ENCODE measurements at regions not wholly inside any gene's neighbourhood (a gene's known extent, or its start where the extent isn't known, plus 50 kb on each side); places are given as distances from the start of the nearest gene placed in this dataset.

DNA sequence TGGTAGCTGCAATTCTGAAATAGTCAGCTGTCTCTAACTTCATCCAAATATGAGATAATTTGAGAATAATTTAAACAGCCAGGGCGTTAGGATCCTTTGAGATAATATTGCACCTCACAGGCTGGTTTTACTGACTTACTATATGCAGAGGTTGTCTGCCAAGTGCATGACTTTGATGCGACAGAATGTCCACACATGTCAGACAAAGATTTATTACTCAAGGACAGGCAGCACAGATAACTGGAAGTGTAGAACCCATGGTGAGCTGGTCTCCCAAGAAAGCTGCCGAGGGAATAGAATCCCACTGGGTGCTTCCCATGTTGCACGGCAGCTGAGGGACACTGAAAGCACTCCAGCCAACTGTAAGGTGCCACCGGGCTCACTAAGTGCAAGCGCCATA lies 166.2 kb upstream of the GALNTL6 start:
- Histone ChIP-seq H3K79me2 (ENCODE audit: low read length) (no peaks in the 10 kb centered on the region), H3K27ac (ENCODE audit: low read length) (no peak overlapping the region), H3K36me3 (ENCODE audit: low read depth, low read length) (no peaks in the 10 kb centered on the region), H3K27me3 (ENCODE audit: low read length) (no peaks in the 10 kb centered on the region), H3F3A (ENCODE audit: low read length, unreplicated experiment) (no peaks in the 10 kb centered on the region), H3K4me2 (ENCODE audit: low read length) (no peak overlapping the region), H3K9ac (ENCODE audit: low read length) (no peak overlapping the region), H3K9me3 (ENCODE audit: low read length) (no peaks in the 10 kb centered on the region), H3K4me3 (ENCODE audit: low read length) (no peak overlapping the region), H3K9me2 (replicated peaks; ENCODE audit: low read length) (no peaks in the 10 kb centered on the region), H3K4me1 (ENCODE audit: insufficient read depth, low read length) (no peaks in the 10 kb centered on the region), H2AFZ (ENCODE audit: low read length) (no peak overlapping the region), H4K20me1 (ENCODE audit: low read length) (no peaks in the 10 kb centered on the region)
- ChIA-PET CTCF (no interaction called here), POLR2A (ENCODE audit: unreplicated experiment) (no interaction called here)
- no peak for DNase-seq
- intact Hi-C loops (cut with micrococcal nuclease) = no loop called here
- TF ChIP-seq, protein P1, sequence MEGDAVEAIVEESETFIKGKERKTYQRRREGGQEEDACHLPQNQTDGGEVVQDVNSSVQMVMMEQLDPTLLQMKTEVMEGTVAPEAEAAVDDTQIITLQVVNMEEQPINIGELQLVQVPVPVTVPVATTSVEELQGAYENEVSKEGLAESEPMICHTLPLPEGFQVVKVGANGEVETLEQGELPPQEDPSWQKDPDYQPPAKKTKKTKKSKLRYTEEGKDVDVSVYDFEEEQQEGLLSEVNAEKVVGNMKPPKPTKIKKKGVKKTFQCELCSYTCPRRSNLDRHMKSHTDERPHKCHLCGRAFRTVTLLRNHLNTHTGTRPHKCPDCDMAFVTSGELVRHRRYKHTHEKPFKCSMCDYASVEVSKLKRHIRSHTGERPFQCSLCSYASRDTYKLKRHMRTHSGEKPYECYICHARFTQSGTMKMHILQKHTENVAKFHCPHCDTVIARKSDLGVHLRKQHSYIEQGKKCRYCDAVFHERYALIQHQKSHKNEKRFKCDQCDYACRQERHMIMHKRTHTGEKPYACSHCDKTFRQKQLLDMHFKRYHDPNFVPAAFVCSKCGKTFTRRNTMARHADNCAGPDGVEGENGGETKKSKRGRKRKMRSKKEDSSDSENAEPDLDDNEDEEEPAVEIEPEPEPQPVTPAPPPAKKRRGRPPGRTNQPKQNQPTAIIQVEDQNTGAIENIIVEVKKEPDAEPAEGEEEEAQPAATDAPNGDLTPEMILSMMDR (conservative IDR thresholded peaks at IDR 0.05; ENCODE audit: low read depth, low read length) = no peak
- TF ChIP-seq EZH2 (IDR thresholded peaks at IDR 0.05; ENCODE audit: low read length, unreplicated experiment) (no peak), EZH2phosphoT487 (IDR thresholded peaks at IDR 0.05; ENCODE audit: borderline replicate concordance, low read length) (no peak)
- ATAC-seq = no peak
- BruUV-seq (replicated peaks) = no TSS peak

- ChIA-PET CTCF (no interaction called here), POLR2A (ENCODE audit: unreplicated experiment) (no interaction called here)
- no peak for DNase-seq
- Histone ChIP-seq H3F3A (ENCODE audit: low read length, unreplicated experiment) (no peaks in the 10 kb centered on the region), H4K20me1 (ENCODE audit: low read length) (no peaks in the 10 kb centered on the region), H3K4me3 (ENCODE audit: low read length) (no peak overlapping the region), H3K9me3 (ENCODE audit: low read length) (no peaks in the 10 kb centered on the region), H3K79me2 (ENCODE audit: low read length) (no peaks in the 10 kb centered on the region), H3K9me2 (replicated peaks; ENCODE audit: low read length) (no peaks in the 10 kb centered on the region), H3K4me2 (ENCODE audit: low read length) (no peak overlapping the region), H3K4me1 (ENCODE audit: insufficient read depth, low read length) (no peaks in the 10 kb centered on the region), H3K36me3 (ENCODE audit: low read depth, low read length) (no peaks in the 10 kb centered on the region), H3K9ac (ENCODE audit: low read length) (no peak overlapping the region), H3K27me3 (ENCODE audit: low read length) (no peaks in the 10 kb centered on the region), H3K27ac (ENCODE audit: low read length) (no peak overlapping the region), H2AFZ (ENCODE audit: low read length) (no peak overlapping the region)
- ATAC-seq = no peak
- BruUV-seq (replicated peaks) = no TSS peak
- intact Hi-C loops (cut with micrococcal nuclease) = no loop called here
- TF ChIP-seq, protein P1 (conservative IDR thresholded peaks at IDR 0.05; ENCODE audit: low read depth, low read length) = no peak
- TF ChIP-seq EZH2phosphoT487 (IDR thresholded peaks at IDR 0.05; ENCODE audit: borderline replicate concordance, low read length) (no peak), EZH2 (IDR thresholded peaks at IDR 0.05; ENCODE audit: low read length, unreplicated experiment) (no peak)
Observed at GRCh38 chr4:171644430-171645057, 168.7 kb upstream of the GALNTL6 start.

DNA sequence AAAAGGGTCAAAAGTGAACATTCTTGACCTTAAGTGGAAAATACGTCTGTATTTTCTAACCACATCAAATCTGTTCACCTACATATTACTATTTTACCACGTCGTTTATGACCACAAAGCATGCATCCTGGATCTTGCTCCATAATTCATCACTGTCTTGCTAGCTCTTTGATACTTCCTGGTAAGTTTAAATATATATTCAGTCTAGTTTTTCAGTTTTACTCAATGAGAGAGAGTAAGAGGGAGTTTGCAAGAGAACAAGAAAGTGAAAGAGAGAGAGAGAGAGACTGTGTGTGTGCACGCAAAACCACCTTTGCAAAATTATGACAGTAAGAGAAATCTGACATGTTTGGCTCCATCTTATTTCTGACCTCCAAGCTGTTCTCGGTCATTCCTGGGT lies 173.7 kb upstream of the GALNTL6 start:
- H3K27ac ChIP-seq (ENCODE audit: low read length) = no peak overlapping the region
- TF ChIP-seq EZH2phosphoT487 (IDR thresholded peaks at IDR 0.05; ENCODE audit: borderline replicate concordance, low read length) = no peak
- TF ChIP-seq, protein P1 (conservative IDR thresholded peaks at IDR 0.05; ENCODE audit: low read depth, low read length) = no peak
- no peak for TF ChIP-seq EZH2 (IDR thresholded peaks at IDR 0.05; ENCODE audit: low read length, unreplicated experiment)
- no peaks in the 10 kb centered on the region for H3K36me3 ChIP-seq (ENCODE audit: low read depth, low read length)
- no peaks in the 10 kb centered on the region for H3F3A ChIP-seq (ENCODE audit: low read length, unreplicated experiment)
- ChIA-PET CTCF (no interaction called here), POLR2A (ENCODE audit: unreplicated experiment) (no interaction called here)
- H3K4me1 ChIP-seq (ENCODE audit: insufficient read depth, low read length) = no peaks in the 10 kb centered on the region
- H3K9ac ChIP-seq (ENCODE audit: low read length) = no peak overlapping the region
- BruUV-seq (replicated peaks) = no TSS peak
- no peak for ATAC-seq
- no peak for DNase-seq
- no peak overlapping the region for H2AFZ ChIP-seq (ENCODE audit: low read length)
- no peaks in the 10 kb centered on the region for H3K9me2 ChIP-seq (replicated peaks; ENCODE audit: low read length)
- H3K79me2 ChIP-seq (ENCODE audit: low read length) = no peaks in the 10 kb centered on the region
- no peaks in the 10 kb centered on the region for H4K20me1 ChIP-seq (ENCODE audit: low read length)
- H3K27me3 ChIP-seq (ENCODE audit: low read length) = no peaks in the 10 kb centered on the region
- intact Hi-C loops (cut with micrococcal nuclease) = no loop called here
- H3K4me3 ChIP-seq (ENCODE audit: low read length) = no peak overlapping the region
- H3K9me3 ChIP-seq (ENCODE audit: low read length) = no peaks in the 10 kb centered on the region
- H3K4me2 ChIP-seq (ENCODE audit: low read length) = no peak overlapping the region
